GM21619 (cell line): ENCODE measurements at regions not wholly inside any gene's neighbourhood (a gene's known extent, or its start where the extent isn't known, plus 50 kb on each side); places are given as distances from the start of the nearest gene placed in this dataset.
"Not testable (repeated sequence)": the region's sequence is repeated elsewhere in the genome, so short reads cannot be mapped to it uniquely, and the experiment has no call there.

Experiments
- ATAC-seq: cut with Tn5 transposase; IDR thresholded peaks from one replicate; pipeline ENCODE4 v1.9.1; 2021; ENCODE audit not compliant: unreplicated experiment

- no peak for ATAC-seq
Observed at GRCh38 chr5:13108265-13108664, 836.2 kb downstream of the DNAH5 start.

- ATAC-seq: no peak
Observed at GRCh38 chr5:13107537-13107936, 837.0 kb downstream of the DNAH5 start.

GRCh38 chr5:13081116-13081515 lies 863.4 kb downstream of the DNAH5 start:
- ATAC-seq: no peak

GRCh38 chr5:13072936-13073335 lies 871.6 kb downstream of the DNAH5 start:
- ATAC-seq: not testable (repeated sequence)

- ATAC-seq: no peak
Observed at GRCh38 chr5:13063088-13063487, 881.4 kb downstream of the DNAH5 start.

GRCh38 chr5:13045897-13046551 lies 898.5 kb downstream of the DNAH5 start:
- ATAC-seq: no peak

GRCh38 chr5:13034061-13034460 lies 910.4 kb downstream of the DNAH5 start:
- ATAC-seq: no peak

GRCh38 chr5:13029211-13029610 lies 915.3 kb downstream of the DNAH5 start:
- ATAC-seq: no peak

- no peak for ATAC-seq
Observed at GRCh38 chr5:13027874-13028273, 916.6 kb downstream of the DNAH5 start.

GRCh38 chr5:13019729-13020128 lies 924.8 kb downstream of the DNAH5 start:
- no peak for ATAC-seq

GRCh38 chr5:13003457-13003856 lies 941.0 kb downstream of the DNAH5 start:
- ATAC-seq: no peak

- no peak for ATAC-seq
Observed at GRCh38 chr5:12999667-13000066, 944.8 kb downstream of the DNAH5 start.

- no peak for ATAC-seq
Observed at GRCh38 chr5:12985142-12985541, 959.3 kb downstream of the DNAH5 start.

- no peak for ATAC-seq
Observed at GRCh38 chr5:12974856-12975255, 969.6 kb downstream of the DNAH5 start.

- ATAC-seq: no peak
Observed at GRCh38 chr5:12965804-12966203, 978.7 kb downstream of the DNAH5 start.

GRCh38 chr5:12959713-12960112 lies 984.8 kb downstream of the DNAH5 start:
- no peak for ATAC-seq

GRCh38 chr5:12952409-12952808 lies 992.1 kb downstream of the DNAH5 start:
- no peak for ATAC-seq

GRCh38 chr5:12951846-12952245 lies 992.6 kb downstream of the DNAH5 start:
- no peak for ATAC-seq

GRCh38 chr5:12947379-12947778 lies 997.1 kb downstream of the DNAH5 start:
- no peak for ATAC-seq

- not testable (repeated sequence) for ATAC-seq
Observed at GRCh38 chr5:12945477-12945876, 999.0 kb downstream of the DNAH5 start.

- ATAC-seq: no peak
Observed at GRCh38 chr5:12936221-12936620, 1008.3 kb downstream of the DNAH5 start.

GRCh38 chr5:12934722-12935121 lies 1009.8 kb downstream of the DNAH5 start:
- no peak for ATAC-seq

GRCh38 chr5:12920527-12920926 lies 1016.3 kb upstream of the CTNND2 start:
- no peak for ATAC-seq
